ENCODE measurements at regions not wholly inside any gene's neighbourhood (a gene's known extent, or its start where the extent isn't known, plus 50 kb on each side); places are given as distances from the start of the nearest gene placed in this dataset.

GRCh38 chr12:39178837-39179236 lies 264.1 kb downstream of the KIF21A start:
- TF ChIP-seq, protein P1, sequence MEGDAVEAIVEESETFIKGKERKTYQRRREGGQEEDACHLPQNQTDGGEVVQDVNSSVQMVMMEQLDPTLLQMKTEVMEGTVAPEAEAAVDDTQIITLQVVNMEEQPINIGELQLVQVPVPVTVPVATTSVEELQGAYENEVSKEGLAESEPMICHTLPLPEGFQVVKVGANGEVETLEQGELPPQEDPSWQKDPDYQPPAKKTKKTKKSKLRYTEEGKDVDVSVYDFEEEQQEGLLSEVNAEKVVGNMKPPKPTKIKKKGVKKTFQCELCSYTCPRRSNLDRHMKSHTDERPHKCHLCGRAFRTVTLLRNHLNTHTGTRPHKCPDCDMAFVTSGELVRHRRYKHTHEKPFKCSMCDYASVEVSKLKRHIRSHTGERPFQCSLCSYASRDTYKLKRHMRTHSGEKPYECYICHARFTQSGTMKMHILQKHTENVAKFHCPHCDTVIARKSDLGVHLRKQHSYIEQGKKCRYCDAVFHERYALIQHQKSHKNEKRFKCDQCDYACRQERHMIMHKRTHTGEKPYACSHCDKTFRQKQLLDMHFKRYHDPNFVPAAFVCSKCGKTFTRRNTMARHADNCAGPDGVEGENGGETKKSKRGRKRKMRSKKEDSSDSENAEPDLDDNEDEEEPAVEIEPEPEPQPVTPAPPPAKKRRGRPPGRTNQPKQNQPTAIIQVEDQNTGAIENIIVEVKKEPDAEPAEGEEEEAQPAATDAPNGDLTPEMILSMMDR (IDR thresholded peaks at IDR 0.05): no peak
- TF ChIP-seq POLR2A (IDR thresholded peaks at IDR 0.05): no peak
